ENCODE measurements at regions not wholly inside any gene's neighbourhood (a gene's known extent, or its start where the extent isn't known, plus 50 kb on each side); places are given as distances from the start of the nearest gene placed in this dataset.

DNA sequence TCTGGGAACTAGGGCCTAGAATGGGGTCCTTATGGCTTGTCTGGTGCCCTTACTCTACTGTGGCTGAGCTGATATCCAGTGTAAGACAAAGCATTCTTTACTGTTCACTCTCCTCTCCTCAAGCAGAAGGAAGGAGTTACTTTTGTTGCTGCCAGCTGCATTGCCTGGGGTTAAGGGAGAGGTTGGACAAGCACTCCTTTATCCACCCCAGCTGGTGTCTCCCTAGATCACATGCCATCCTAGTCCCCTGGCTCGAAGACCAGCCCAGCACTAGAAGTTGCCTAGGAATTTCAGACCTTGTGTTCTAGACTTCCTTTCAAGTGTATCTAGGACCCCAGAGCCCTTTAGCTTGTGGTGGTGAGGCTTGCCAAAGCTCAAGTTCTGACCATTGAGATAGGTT is 1051.5 kb upstream of the C9orf72 start:
- TF ChIP-seq, protein P1, sequence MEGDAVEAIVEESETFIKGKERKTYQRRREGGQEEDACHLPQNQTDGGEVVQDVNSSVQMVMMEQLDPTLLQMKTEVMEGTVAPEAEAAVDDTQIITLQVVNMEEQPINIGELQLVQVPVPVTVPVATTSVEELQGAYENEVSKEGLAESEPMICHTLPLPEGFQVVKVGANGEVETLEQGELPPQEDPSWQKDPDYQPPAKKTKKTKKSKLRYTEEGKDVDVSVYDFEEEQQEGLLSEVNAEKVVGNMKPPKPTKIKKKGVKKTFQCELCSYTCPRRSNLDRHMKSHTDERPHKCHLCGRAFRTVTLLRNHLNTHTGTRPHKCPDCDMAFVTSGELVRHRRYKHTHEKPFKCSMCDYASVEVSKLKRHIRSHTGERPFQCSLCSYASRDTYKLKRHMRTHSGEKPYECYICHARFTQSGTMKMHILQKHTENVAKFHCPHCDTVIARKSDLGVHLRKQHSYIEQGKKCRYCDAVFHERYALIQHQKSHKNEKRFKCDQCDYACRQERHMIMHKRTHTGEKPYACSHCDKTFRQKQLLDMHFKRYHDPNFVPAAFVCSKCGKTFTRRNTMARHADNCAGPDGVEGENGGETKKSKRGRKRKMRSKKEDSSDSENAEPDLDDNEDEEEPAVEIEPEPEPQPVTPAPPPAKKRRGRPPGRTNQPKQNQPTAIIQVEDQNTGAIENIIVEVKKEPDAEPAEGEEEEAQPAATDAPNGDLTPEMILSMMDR (IDR thresholded peaks at IDR 0.05), result no peak
- TF ChIP-seq POLR2A (IDR thresholded peaks at IDR 0.05), result no peak
